ENCODE measurements at regions not wholly inside any gene's neighbourhood (a gene's known extent, or its start where the extent isn't known, plus 50 kb on each side); places are given as distances from the start of the nearest gene placed in this dataset.
"Not testable (repeated sequence)": the region's sequence is repeated elsewhere in the genome, so short reads cannot be mapped to it uniquely, and the experiment has no call there.

- H3K27ac ChIP-seq: no peak overlapping the region
- H3K4me3 ChIP-seq (IDR thresholded peaks at IDR 0.05; ENCODE audit: insufficient read depth, low read depth, low read length): no peak overlapping the region
- H3K9ac ChIP-seq: no peak overlapping the region
- no peaks in the 10 kb centered on the region for H3K27me3 ChIP-seq (ENCODE audit: insufficient read depth, low read depth)
- H3K4me1 ChIP-seq (ENCODE audit: low read depth, poor library complexity, severe bottlenecking): no peaks in the 10 kb centered on the region
- H3K79me2 ChIP-seq (ENCODE audit: insufficient read depth, low read depth): no peaks in the 10 kb centered on the region
- no peak for TF ChIP-seq CTCF (conservative IDR thresholded peaks at IDR 0.05; ENCODE audit: low read depth, low read length)
- H4K20me1 ChIP-seq (ENCODE audit: insufficient read depth): no peaks in the 10 kb centered on the region
- no peaks in the 10 kb centered on the region for H3K36me3 ChIP-seq (ENCODE audit: insufficient read depth)
- H2AFZ ChIP-seq (ENCODE audit: low read depth): no peak overlapping the region
- H3K4me2 ChIP-seq: no peak overlapping the region
These were observed 381.4 kb upstream of the RGMB start for GRCh38 chr5:98391921-98392625.

- H3K4me1 ChIP-seq (ENCODE audit: low read depth, poor library complexity, severe bottlenecking); H3K36me3 ChIP-seq (ENCODE audit: insufficient read depth); H2AFZ ChIP-seq (ENCODE audit: low read depth); H4K20me1 ChIP-seq (ENCODE audit: insufficient read depth); H3K27me3 ChIP-seq (ENCODE audit: insufficient read depth, low read depth); H3K79me2 ChIP-seq (ENCODE audit: insufficient read depth, low read depth); H3K4me3 ChIP-seq (IDR thresholded peaks at IDR 0.05; ENCODE audit: insufficient read depth, low read depth, low read length); H3K27ac ChIP-seq; H3K4me2 ChIP-seq; H3K9ac ChIP-seq: not testable (repeated sequence)
These were observed 380.3 kb upstream of the RGMB start for GRCh38 chr5:98393205-98393604.

DNA sequence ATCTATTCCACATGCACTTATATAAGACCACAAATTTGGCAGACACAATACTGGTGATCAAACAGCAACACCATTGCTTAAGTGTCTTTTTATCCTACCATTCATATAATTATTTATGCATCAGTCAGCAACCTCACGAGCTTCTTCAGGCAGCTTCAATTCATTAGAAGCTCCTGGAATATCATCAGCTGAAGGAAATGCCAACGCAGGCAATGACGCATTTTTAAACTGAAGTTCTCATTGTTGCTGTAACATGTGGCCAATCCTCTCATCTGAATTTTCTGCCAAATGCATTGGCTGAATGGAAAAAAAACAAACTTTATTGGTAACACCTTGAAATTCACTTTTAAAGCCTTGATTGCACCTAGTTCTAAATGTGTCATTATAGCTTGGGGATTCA lies 376.4 kb upstream of the RGMB start:
- Histone ChIP-seq H3K4me1 (ENCODE audit: low read depth, poor library complexity, severe bottlenecking) (no peaks in the 10 kb centered on the region), H3K27me3 (ENCODE audit: insufficient read depth, low read depth) (no peaks in the 10 kb centered on the region), H3K79me2 (ENCODE audit: insufficient read depth, low read depth) (no peaks in the 10 kb centered on the region), H3K4me2 (no peak overlapping the region), H2AFZ (ENCODE audit: low read depth) (no peak overlapping the region), H4K20me1 (ENCODE audit: insufficient read depth) (no peaks in the 10 kb centered on the region), H3K4me3 (IDR thresholded peaks at IDR 0.05; ENCODE audit: insufficient read depth, low read depth, low read length) (no peak overlapping the region), H3K27ac (no peak overlapping the region), H3K36me3 (ENCODE audit: insufficient read depth) (no peaks in the 10 kb centered on the region), H3K9ac (no peak overlapping the region)
- TF ChIP-seq CTCF (conservative IDR thresholded peaks at IDR 0.05; ENCODE audit: low read depth, low read length): no peak

- Histone ChIP-seq H2AFZ (ENCODE audit: low read depth) (no peak overlapping the region), H3K4me1 (ENCODE audit: low read depth, poor library complexity, severe bottlenecking) (no peaks in the 10 kb centered on the region), H3K9ac (no peak overlapping the region), H3K36me3 (ENCODE audit: insufficient read depth) (no peaks in the 10 kb centered on the region), H4K20me1 (ENCODE audit: insufficient read depth) (no peaks in the 10 kb centered on the region), H3K27ac (no peak overlapping the region), H3K4me3 (IDR thresholded peaks at IDR 0.05; ENCODE audit: insufficient read depth, low read depth, low read length) (no peak overlapping the region), H3K4me2 (no peak overlapping the region), H3K27me3 (ENCODE audit: insufficient read depth, low read depth) (no peaks in the 10 kb centered on the region), H3K79me2 (ENCODE audit: insufficient read depth, low read depth) (no peaks in the 10 kb centered on the region)
- TF ChIP-seq CTCF (conservative IDR thresholded peaks at IDR 0.05; ENCODE audit: low read depth, low read length): no peak
These were observed 375.0 kb upstream of the RGMB start for GRCh38 chr5:98398465-98398864.

- Histone ChIP-seq H3K27ac (no peak overlapping the region), H3K4me3 (IDR thresholded peaks at IDR 0.05; ENCODE audit: insufficient read depth, low read depth, low read length) (no peak overlapping the region), H3K4me1 (ENCODE audit: low read depth, poor library complexity, severe bottlenecking) (no peaks in the 10 kb centered on the region), H2AFZ (ENCODE audit: low read depth) (no peak overlapping the region), H3K9ac (no peak overlapping the region), H3K36me3 (ENCODE audit: insufficient read depth) (no peaks in the 10 kb centered on the region), H4K20me1 (ENCODE audit: insufficient read depth) (no peaks in the 10 kb centered on the region), H3K27me3 (ENCODE audit: insufficient read depth, low read depth) (no peaks in the 10 kb centered on the region), H3K4me2 (no peak overlapping the region), H3K79me2 (ENCODE audit: insufficient read depth, low read depth) (no peaks in the 10 kb centered on the region)
- TF ChIP-seq CTCF (conservative IDR thresholded peaks at IDR 0.05; ENCODE audit: low read depth, low read length): no peak
These were observed 371.8 kb upstream of the RGMB start for GRCh38 chr5:98401656-98402055.

All from KMS-11 (cell line).